ENCODE measurements at regions not wholly inside any gene's neighbourhood (a gene's known extent, or its start where the extent isn't known, plus 50 kb on each side); places are given as distances from the start of the nearest gene placed in this dataset.

DNA sequence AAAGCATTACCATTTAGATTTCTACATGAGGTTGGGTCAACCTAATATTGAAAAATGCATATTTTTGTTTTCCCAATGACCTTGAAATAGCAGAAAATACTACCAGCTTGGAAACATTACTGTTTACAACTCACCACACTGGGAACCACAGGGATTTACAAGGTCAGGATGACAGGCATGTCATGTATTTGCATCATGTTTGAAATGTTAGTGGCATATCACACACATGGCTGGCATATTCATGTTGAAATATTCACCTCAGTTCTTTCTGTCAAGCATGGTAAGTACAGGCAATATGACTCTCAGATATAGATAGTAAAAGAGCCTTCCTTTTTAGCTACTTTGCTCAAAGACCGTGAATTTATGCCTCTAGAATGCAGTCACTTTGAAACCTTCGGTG is 593.5 kb downstream of the NOVA1 start:
- no peak for TF ChIP-seq FOXM1 (IDR thresholded peaks at IDR 0.05; ENCODE audit: borderline replicate concordance)
- TF ChIP-seq ZNF384 (IDR thresholded peaks at IDR 0.05): no peak
- TF ChIP-seq BHLHE40 (IDR thresholded peaks at IDR 0.05; ENCODE audit: borderline replicate concordance): no peak
- no peak for TF ChIP-seq NFRKB (IDR thresholded peaks at IDR 0.05)
- no peak for TF ChIP-seq SUZ12 (IDR thresholded peaks at IDR 0.05)
- no peak for TF ChIP-seq SP1 (IDR thresholded peaks at IDR 0.05)
- TF ChIP-seq FOXK2 (IDR thresholded peaks at IDR 0.05): no peak
- TF ChIP-seq, protein P1, sequence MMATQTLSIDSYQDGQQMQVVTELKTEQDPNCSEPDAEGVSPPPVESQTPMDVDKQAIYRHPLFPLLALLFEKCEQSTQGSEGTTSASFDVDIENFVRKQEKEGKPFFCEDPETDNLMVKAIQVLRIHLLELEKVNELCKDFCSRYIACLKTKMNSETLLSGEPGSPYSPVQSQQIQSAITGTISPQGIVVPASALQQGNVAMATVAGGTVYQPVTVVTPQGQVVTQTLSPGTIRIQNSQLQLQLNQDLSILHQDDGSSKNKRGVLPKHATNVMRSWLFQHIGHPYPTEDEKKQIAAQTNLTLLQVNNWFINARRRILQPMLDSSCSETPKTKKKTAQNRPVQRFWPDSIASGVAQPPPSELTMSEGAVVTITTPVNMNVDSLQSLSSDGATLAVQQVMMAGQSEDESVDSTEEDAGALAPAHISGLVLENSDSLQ (IDR thresholded peaks at IDR 0.05): no peak
- no peak for TF ChIP-seq CTBP1 (IDR thresholded peaks at IDR 0.05; ENCODE audit: borderline replicate concordance)
- TF ChIP-seq TARDBP (IDR thresholded peaks at IDR 0.05): no peak
- no peak for TF ChIP-seq ARNT (IDR thresholded peaks at IDR 0.05)

Data from HEK293T (cell line).